Transverse colon (tissue), 4 donors: ENCODE measurements at regions not wholly inside any gene's neighbourhood (a gene's known extent, or its start where the extent isn't known, plus 50 kb on each side); places are given as distances from the start of the nearest gene placed in this dataset.

Experiments used
- DNase-seq: peaks from one replicate; pipeline ENCODE4 v3.0.0-alpha.2; 2019
- H3K27ac ChIP-seq, 4 donors: fragments of 200-600 bp; sonication (generic); 2 replicates each; pipeline ENCODE4 v1.5.1; 2016 to 2018; ENCODE audit warnings: inconsistent platforms in 4 of 4
- H3K27me3 ChIP-seq: fragments of 200-600 bp; sonication (generic); 2 replicates; pipeline ENCODE4 v1.5.1; 2017; ENCODE audit warnings: inconsistent platforms
- H3K36me3 ChIP-seq, 4 donors: fragments of 200-600 bp; sonication (generic); 2 replicates each; pipeline ENCODE4 v1.5.1; 2017 to 2019; ENCODE audit warnings: inconsistent platforms in 4 of 4
- H3K4me1 ChIP-seq, 4 donors: fragments of 200-600 bp; sonication (generic); 2 replicates each; pipeline ENCODE4 v1.5.1; 2017 to 2020; ENCODE audit warnings: inconsistent platforms in 4 of 4
- H3K4me3 ChIP-seq, 4 donors: fragments of 200-600 bp; sonication (generic); 1 replicate in 1 of 4; 2 replicates in 3 of 4; pipeline versions ENCODE4 v1.5.1 to v1.6.1; 2017 to 2019; ENCODE audit warnings: inconsistent platforms in 4 of 4
- H3K9me3 ChIP-seq, 2 donors: fragments of 200-600 bp; sonication (generic); 2 replicates each; pipeline ENCODE4 v1.5.1; 2017 to 2019; ENCODE audit warnings: inconsistent platforms in 2 of 2
- EP300 ChIP-seq: sonication (generic); formaldehyde crosslinking; IDR thresholded peaks from one replicate; pipeline ENCODE4 v1.6.1; 2017; ENCODE audit warnings: antibody characterized with exemption, low read depth
- POLR2A ChIP-seq: fragments of 450-650 bp; IDR thresholded peaks from one replicate; pipeline ENCODE4 v1.6.1; 2016; ENCODE audit warnings: antibody characterized with exemption, mild to moderate bottlenecking, moderate library complexity
- POLR2AphosphoS5 ChIP-seq, 3 donors: sonication (generic); formaldehyde crosslinking; IDR thresholded peaks; one replicate each; pipeline ENCODE4 v1.6.1; 2016; ENCODE audit warnings: antibody characterized with exemption in 3 of 3
- WGBS, 2 donors: methylation state at CpG; one replicate each; pipeline ENCODE4 v1.1.5; 2018; ENCODE audit warnings: low coverage in 1 of 2; 5-methylcytosine and 5-hydroxymethylcytosine counted together
- in situ Hi-C, 4 donors: fragments of 200-750 bp; cut with MboI; loops; one replicate each; pipeline versions ENCODE4 v1.15.0 to v1.15.1; 2017; ENCODE audit warnings: low sequenced_read_pairs in 3 of 4, low pct_ligation_motif_present in 1 of 4, low pct_unique_long_range_greater_than_20kb in 1 of 4
- intact Hi-C: fragments of 100-400 bp; cut with DNase I; formaldehyde crosslinking; loops from one replicate; pipeline ENCODE4 v1.15.1; 2023; ENCODE audit warnings: low total_unique reads
- TF ChIP-seq, protein P1 (sequence below), 5 experiments: fragments of 200-600 bp in 3 of 5; fragments of 450-650 bp in 2 of 5; sonication (generic) in 3 of 5; IDR thresholded peaks; 1 replicate in 2 of 5; 2 replicates in 3 of 5; pipeline ENCODE4 v1.5.1; 2016 to 2017; ENCODE audit warnings: antibody characterized with exemption in 5 of 5, inconsistent platforms in 3 of 5, mild to moderate bottlenecking in 2 of 5, moderate library complexity in 1 of 5

GRCh38 chr5:174626369-174626920 lies 97.9 kb upstream of the MSX2 start:
- Histone ChIP-seq H3K27ac (no peak overlapping the region), H3K27me3 (no peaks in the 10 kb centered on the region), H3K4me3 (no peak overlapping the region), H3K4me1 (no peaks in the 10 kb centered on the region), H3K9me3 (no peaks in the 10 kb centered on the region), H3K36me3 (no peaks in the 10 kb centered on the region)
- 53 to 58% methylated on average over 4 to 7 of the region's 7 CpGs for WGBS, 2 donors
- in situ Hi-C loops = no loop called here
- TF ChIP-seq POLR2AphosphoS5 (IDR thresholded peaks at IDR 0.05) = no peak
- TF ChIP-seq, protein P1, sequence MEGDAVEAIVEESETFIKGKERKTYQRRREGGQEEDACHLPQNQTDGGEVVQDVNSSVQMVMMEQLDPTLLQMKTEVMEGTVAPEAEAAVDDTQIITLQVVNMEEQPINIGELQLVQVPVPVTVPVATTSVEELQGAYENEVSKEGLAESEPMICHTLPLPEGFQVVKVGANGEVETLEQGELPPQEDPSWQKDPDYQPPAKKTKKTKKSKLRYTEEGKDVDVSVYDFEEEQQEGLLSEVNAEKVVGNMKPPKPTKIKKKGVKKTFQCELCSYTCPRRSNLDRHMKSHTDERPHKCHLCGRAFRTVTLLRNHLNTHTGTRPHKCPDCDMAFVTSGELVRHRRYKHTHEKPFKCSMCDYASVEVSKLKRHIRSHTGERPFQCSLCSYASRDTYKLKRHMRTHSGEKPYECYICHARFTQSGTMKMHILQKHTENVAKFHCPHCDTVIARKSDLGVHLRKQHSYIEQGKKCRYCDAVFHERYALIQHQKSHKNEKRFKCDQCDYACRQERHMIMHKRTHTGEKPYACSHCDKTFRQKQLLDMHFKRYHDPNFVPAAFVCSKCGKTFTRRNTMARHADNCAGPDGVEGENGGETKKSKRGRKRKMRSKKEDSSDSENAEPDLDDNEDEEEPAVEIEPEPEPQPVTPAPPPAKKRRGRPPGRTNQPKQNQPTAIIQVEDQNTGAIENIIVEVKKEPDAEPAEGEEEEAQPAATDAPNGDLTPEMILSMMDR (IDR thresholded peaks at IDR 0.05) = no peak
- no peak for TF ChIP-seq EP300
- TF ChIP-seq POLR2A = no peak
- intact Hi-C loops = no loop called here
- DNase-seq = no peak

DNA sequence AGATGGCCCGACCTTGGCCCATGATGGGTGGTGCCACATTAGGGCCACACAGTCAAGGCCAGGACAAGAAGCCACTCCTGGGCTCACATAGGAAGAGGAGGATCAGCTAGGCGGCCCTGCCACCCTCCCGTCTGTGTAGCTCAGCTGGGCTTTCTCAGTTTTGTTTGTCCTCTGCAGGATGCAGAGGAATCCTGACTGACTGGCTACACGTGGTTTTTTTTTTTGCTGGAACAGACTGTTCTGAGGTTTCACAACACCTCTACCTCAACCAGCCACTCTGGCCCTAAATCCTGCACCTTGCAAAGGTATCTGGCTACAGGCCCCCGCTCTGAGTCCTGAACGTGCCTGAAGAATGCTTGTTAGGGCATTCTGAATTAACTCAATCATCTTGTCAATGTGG lies 88.3 kb upstream of the MSX2 start:
- in situ Hi-C loops = no loop called here
- H3K27ac ChIP-seq = no peak overlapping the region
- no peaks in the 10 kb centered on the region for H3K4me1 ChIP-seq
- H3K4me3 ChIP-seq = no peak overlapping the region
- TF ChIP-seq, protein P1 (IDR thresholded peaks at IDR 0.05) = no peak
- no peak for TF ChIP-seq POLR2A
- no peak for TF ChIP-seq EP300
- no peak for TF ChIP-seq POLR2AphosphoS5 (IDR thresholded peaks at IDR 0.05)
- DNase-seq = no peak
- 61% methylated on average over 6 of the region's 6 CpGs; no CpG with 5 or more reads in 1 of the 2 donors for WGBS, 2 donors
- H3K36me3 ChIP-seq = no peaks in the 10 kb centered on the region
- no peaks in the 10 kb centered on the region for H3K9me3 ChIP-seq
- intact Hi-C loops = no loop called here
- H3K27me3 ChIP-seq = no peaks in the 10 kb centered on the region

DNA sequence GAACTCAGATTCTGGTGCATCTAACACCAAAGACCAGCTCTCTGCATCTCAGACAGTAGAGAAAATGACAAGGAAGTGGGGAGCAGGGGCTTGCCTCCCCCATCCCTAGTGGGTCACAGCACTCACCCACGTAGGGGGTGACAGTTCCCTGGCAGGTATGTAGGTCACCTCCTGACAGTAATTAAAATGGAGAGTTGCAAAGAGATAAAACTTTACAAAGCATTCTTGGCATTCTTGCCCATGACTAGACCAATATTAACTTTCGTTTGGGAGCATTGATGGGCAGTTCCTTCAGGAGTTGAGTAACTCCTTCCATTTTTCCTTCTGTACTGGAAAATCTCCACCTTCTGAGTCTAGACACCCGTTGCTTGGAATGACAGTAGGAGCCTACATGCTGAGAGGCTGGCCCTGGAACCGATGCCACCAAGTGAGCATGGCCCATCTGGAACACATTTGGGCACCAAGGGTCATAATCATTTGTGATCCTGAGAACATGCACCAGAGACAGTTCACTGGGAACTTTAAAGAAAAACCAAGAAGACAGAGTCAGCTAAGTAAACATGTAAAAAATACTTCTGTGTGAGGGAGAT lies 81.5 kb upstream of the MSX2 start:
- in situ Hi-C loops (no loop called here), intact Hi-C loops (no loop called here)
- no peaks in the 10 kb centered on the region for H3K4me1 ChIP-seq
- DNase-seq = no peak
- 37 to 40% methylated on average over 1 to 4 of the region's 4 CpGs for WGBS, 2 donors
- no peak overlapping the region for H3K27ac ChIP-seq
- no peak overlapping the region for H3K4me3 ChIP-seq
- no peaks in the 10 kb centered on the region for H3K36me3 ChIP-seq
- TF ChIP-seq, protein P1 (IDR thresholded peaks at IDR 0.05) = no peak
- TF ChIP-seq EP300 (no peak), POLR2AphosphoS5 (IDR thresholded peaks at IDR 0.05) (no peak), POLR2A (no peak)
- H3K9me3 ChIP-seq = no peaks in the 10 kb centered on the region
- no peaks in the 10 kb centered on the region for H3K27me3 ChIP-seq

- no peaks in the 10 kb centered on the region for H3K4me1 ChIP-seq
Observed at GRCh38 chr5:174644436-174644835, 79.9 kb upstream of the MSX2 start.

More at GRCh38 chr5:174644436-174644835, 79.9 kb upstream of the MSX2 start:
- Histone ChIP-seq H3K9me3 (no peaks in the 10 kb centered on the region), H3K27me3 (no peaks in the 10 kb centered on the region), H3K36me3 (no peaks in the 10 kb centered on the region), H3K4me3 (no peak overlapping the region), H3K27ac (no peak overlapping the region)
- intact Hi-C loops (no loop called here), in situ Hi-C loops (no loop called here)
- TF ChIP-seq EP300 = no peak
- TF ChIP-seq, protein P1 (IDR thresholded peaks at IDR 0.05) = no peak
- no peak for TF ChIP-seq POLR2A
- TF ChIP-seq POLR2AphosphoS5 (IDR thresholded peaks at IDR 0.05) = no peak
- no peak for DNase-seq
- 60 to 82% methylated on average over 3 of the region's 3 CpGs for WGBS, 2 donors
